ENCODE measurements at regions not wholly inside any gene's neighbourhood (a gene's known extent, or its start where the extent isn't known, plus 50 kb on each side); places are given as distances from the start of the nearest gene placed in this dataset.

- peak; percentile 74 for TF ChIP-seq ARID5B (CRISPR knock-in tag; IDR thresholded peaks at IDR 0.05)
- peak; percentile 43; the same call in 1 of the 2 replicates for TF ChIP-seq SOX5 (CRISPR knock-in tag; IDR thresholded peaks at IDR 0.05; ENCODE audit: borderline replicate concordance)
- TF ChIP-seq ARID3A (IDR thresholded peaks at IDR 0.05; ENCODE audit: low read depth, low read length), result no peak
- TF ChIP-seq JUN (CRISPR knock-in tag; IDR thresholded peaks at IDR 0.05), result peak; percentile 70; the same call in 1 of the 2 replicates
- no peak for TF ChIP-seq THAP8 (CRISPR knock-in tag; IDR thresholded peaks at IDR 0.05; ENCODE audit: borderline replicate concordance)
- no peak for TF ChIP-seq CREB3 (CRISPR knock-in tag; IDR thresholded peaks at IDR 0.05)
- no peak for TF ChIP-seq ZNF574 (CRISPR knock-in tag; IDR thresholded peaks at IDR 0.05)
- peak; percentile 79; the same call in 1 of the 2 replicates for TF ChIP-seq ZNF292 (CRISPR knock-in tag; IDR thresholded peaks at IDR 0.05; ENCODE audit: borderline replicate concordance, low read depth)
- no peak for TF ChIP-seq ZNF34 (CRISPR knock-in tag; IDR thresholded peaks at IDR 0.05; ENCODE audit: borderline replicate concordance)
- TF ChIP-seq ZNF850 (CRISPR knock-in tag; conservative IDR thresholded peaks at IDR 0.05), result no peak
- peak; percentile 66 for TF ChIP-seq SAP130 (CRISPR knock-in tag; IDR thresholded peaks at IDR 0.05; ENCODE audit: low read depth)
- TF ChIP-seq STAG1 (CRISPR knock-in tag; IDR thresholded peaks at IDR 0.05), result peak; percentile 3; the same call in 1 of the 2 replicates
- TF ChIP-seq KDM1A (CRISPR knock-in tag; IDR thresholded peaks at IDR 0.05), result 0 out of 2 replicates have a peak, but pooled peaks have one; percentile 28
- peak; percentile 43; the same call in 1 of the 2 replicates for TF ChIP-seq SPEN (CRISPR knock-in tag; IDR thresholded peaks at IDR 0.05; ENCODE audit: low read depth)
- 0 out of 2 replicates have a peak, but pooled peaks have one; percentile 44 for TF ChIP-seq KAT8 (CRISPR knock-in tag; IDR thresholded peaks at IDR 0.05)
- peak; percentile 67; the same call in 1 of the 2 replicates for TF ChIP-seq MEF2D (CRISPR knock-in tag; IDR thresholded peaks at IDR 0.05)
- TF ChIP-seq FOSL1 (CRISPR knock-in tag; IDR thresholded peaks at IDR 0.05; ENCODE audit: borderline replicate concordance), result peak; percentile 66; the same call in 1 of the 2 replicates
These were observed 117.5 kb downstream of the ZNF608 start (continued) for GRCh38 chr5:124628721-124629596.
